BE2C (cell line): ENCODE measurements at regions not wholly inside any gene's neighbourhood (a gene's known extent, or its start where the extent isn't known, plus 50 kb on each side); places are given as distances from the start of the nearest gene placed in this dataset.

Source experiments
- DNase-seq: peaks from one replicate; pipeline ENCODE4 v3.0.0-alpha.2; 2020
- H3K27me3 ChIP-seq: fragments of 250-450 bp; sonication (Bioruptor Pico); 2 replicates; pipeline ENCODE4 v1.5.1; 2020; ENCODE audit warnings: mild to moderate bottlenecking
- H3K36me3 ChIP-seq: fragments of 250-450 bp; sonication (Bioruptor Pico); 2 replicates; pipeline ENCODE4 v1.5.1; 2020; ENCODE audit warnings: mild to moderate bottlenecking
- H3K4me1 ChIP-seq: fragments of 250-450 bp; sonication (Bioruptor Pico); 2 replicates; pipeline ENCODE4 v1.5.1; 2020
- H3K4me3 ChIP-seq: 2 replicates; pipeline ENCODE4 v1.5.1; 2011; ENCODE audit warnings: low read depth, low read length
- H3K9me3 ChIP-seq: fragments of 250-450 bp; sonication (Bioruptor Pico); 2 replicates; pipeline ENCODE4 v1.5.1; 2020
- TF ChIP-seq, protein P1 (sequence below): IDR thresholded peaks from 2 replicates; pipeline ENCODE4 v1.5.1; 2012; ENCODE audit warnings: mild to moderate bottlenecking, low read depth, low read length

DNA sequence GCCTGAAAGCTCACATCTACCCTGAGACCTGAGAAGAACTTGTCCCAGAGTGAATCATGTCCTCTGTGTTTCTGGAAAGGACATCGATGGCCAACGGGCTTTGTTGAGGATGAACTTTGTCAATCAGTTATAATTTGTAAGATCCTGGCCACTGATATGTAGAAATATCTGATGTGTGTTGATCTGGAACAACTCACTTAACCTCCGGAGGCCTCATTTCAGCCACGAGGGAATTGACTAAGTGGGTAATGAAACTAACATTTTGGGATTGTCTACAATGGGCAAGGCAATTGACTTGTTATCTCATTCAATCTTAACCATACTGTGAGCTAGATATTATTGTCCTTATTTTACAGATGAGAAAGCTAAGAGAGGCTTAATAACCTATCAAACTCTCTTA lies 468.1 kb upstream of the NRP1 start:
- H3K9me3 ChIP-seq, result no peaks in the 10 kb centered on the region
- H3K4me1 ChIP-seq, result no peaks in the 10 kb centered on the region
- no peaks in the 10 kb centered on the region for H3K36me3 ChIP-seq
- H3K4me3 ChIP-seq, result no peak overlapping the region
- TF ChIP-seq, protein P1, sequence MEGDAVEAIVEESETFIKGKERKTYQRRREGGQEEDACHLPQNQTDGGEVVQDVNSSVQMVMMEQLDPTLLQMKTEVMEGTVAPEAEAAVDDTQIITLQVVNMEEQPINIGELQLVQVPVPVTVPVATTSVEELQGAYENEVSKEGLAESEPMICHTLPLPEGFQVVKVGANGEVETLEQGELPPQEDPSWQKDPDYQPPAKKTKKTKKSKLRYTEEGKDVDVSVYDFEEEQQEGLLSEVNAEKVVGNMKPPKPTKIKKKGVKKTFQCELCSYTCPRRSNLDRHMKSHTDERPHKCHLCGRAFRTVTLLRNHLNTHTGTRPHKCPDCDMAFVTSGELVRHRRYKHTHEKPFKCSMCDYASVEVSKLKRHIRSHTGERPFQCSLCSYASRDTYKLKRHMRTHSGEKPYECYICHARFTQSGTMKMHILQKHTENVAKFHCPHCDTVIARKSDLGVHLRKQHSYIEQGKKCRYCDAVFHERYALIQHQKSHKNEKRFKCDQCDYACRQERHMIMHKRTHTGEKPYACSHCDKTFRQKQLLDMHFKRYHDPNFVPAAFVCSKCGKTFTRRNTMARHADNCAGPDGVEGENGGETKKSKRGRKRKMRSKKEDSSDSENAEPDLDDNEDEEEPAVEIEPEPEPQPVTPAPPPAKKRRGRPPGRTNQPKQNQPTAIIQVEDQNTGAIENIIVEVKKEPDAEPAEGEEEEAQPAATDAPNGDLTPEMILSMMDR, result no peak
- no peak for DNase-seq
- no peaks in the 10 kb centered on the region for H3K27me3 ChIP-seq

DNA sequence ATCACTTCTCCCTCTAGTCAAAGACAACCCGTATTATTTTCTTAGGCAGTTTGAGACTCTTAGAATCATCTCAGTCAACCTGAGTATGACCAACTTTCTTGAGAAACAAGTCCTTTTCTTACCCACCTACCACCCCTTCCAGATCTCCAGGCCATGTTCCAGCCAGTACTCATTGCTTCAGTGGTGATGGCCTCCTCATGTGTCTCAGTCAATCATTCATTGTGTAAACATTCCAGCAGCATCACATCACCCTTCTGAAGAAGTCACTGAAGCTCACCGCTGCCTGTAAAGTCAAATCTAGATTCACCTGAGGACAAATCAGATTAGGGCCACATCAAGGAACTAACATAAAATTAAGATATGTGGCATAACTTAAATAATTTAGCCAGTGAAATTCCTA lies 467.2 kb upstream of the NRP1 start:
- DNase-seq, result no peak
- no peaks in the 10 kb centered on the region for H3K4me1 ChIP-seq
- TF ChIP-seq, protein P1, result no peak
- H3K4me3 ChIP-seq, result no peak overlapping the region
- H3K36me3 ChIP-seq, result no peaks in the 10 kb centered on the region
- no peaks in the 10 kb centered on the region for H3K9me3 ChIP-seq
- H3K27me3 ChIP-seq, result no peaks in the 10 kb centered on the region

DNA sequence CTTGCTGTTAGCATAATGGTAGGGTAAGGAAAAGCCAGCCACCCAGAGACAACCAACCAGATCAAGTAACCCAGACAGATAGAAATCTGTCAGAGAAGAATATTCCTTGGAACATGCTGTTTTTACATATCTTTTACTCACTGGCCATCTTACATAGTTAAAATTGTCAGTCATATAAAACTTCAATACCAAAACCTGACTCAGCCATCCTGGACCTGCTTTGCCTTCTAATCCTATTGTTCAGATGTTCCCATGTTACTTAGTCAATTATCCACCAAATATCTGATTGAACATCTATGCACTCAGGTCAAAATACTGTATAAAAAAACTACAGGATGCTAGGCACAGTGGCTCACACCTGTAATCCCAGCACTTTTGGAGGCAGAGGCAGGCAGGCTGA lies 466.5 kb upstream of the NRP1 start:
- Histone ChIP-seq H3K4me3 (no peak overlapping the region), H3K27me3 (no peaks in the 10 kb centered on the region), H3K36me3 (no peaks in the 10 kb centered on the region), H3K9me3 (no peaks in the 10 kb centered on the region), H3K4me1 (no peaks in the 10 kb centered on the region)
- DNase-seq, result no peak
- TF ChIP-seq, protein P1, result no peak

DNA sequence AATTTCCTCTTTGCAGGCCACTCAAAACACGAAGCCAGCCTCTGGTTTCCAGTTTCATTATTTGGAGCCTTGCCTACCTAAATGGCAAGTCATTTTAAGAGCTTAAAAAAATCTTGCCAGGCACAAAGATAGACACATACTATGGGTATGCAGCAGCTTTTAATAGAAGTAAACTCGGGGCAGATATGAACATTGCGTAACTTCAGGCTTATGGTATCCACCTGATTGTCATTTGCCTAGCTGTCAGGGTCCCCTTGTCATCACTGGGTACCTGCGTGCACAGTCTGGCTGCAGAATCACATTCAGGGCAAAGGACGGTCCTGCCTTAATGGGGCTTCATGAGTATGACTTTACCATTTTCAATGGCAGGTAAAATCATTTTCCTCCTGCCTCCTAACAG lies 466.1 kb upstream of the NRP1 start:
- Histone ChIP-seq H3K9me3 (no peaks in the 10 kb centered on the region), H3K4me3 (no peak overlapping the region), H3K27me3 (no peaks in the 10 kb centered on the region), H3K4me1 (no peaks in the 10 kb centered on the region), H3K36me3 (no peaks in the 10 kb centered on the region)
- TF ChIP-seq, protein P1, result no peak
- no peak for DNase-seq

DNA sequence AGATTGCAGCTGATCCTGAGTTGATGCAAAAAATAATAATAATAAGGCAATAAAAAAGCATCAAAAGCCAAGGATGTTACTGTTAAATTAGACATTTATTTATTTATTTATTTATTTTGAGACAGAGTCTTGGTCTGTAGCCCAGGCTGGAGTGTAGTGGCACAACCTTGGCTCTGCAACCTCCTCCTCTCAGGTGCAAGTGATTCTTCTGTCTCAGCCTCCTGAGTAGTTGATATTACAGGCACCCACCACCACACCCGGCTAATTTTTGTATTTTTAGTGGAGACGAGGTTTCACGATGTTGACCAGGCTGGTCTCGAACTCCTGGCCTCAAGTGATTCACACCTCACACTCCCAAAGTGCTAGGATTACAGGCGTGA lies 465.5 kb upstream of the NRP1 start:
- TF ChIP-seq, protein P1, result no peak
- no peaks in the 10 kb centered on the region for H3K9me3 ChIP-seq
- no peaks in the 10 kb centered on the region for H3K27me3 ChIP-seq
- DNase-seq, result no peak
- no peaks in the 10 kb centered on the region for H3K4me1 ChIP-seq
- H3K36me3 ChIP-seq, result no peaks in the 10 kb centered on the region
- no peak overlapping the region for H3K4me3 ChIP-seq

DNA sequence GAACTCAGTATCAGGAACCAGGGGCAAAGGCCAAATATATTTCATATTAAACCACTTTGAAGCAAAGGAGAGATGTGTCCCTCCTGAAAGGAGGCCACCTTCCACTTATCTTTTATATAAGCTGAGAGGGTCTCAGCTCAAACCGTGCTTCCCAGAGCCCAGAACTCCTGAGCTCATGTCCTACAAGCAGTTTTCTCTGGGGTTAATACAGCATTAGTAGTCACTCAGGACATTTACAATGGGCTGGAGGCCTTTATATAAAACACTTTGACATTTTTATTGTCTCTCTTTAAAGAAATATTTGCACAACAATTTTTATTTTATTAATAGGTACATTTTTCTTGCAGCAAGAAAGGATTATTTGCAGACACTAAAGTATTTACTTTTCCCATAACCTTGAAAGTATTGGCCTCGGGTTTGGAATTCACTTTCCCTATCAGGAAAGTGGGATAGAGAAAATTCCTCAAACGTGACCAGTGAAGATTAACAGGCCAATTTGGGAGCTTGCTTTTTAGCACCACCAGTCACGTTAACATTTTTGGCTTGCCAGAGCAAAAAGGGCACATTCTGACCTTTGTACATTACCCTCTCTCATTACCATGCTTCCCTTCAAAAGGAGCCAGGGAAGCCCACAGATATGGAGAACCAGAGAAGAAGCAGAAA lies 464.9 kb upstream of the NRP1 start:
- TF ChIP-seq, protein P1, result no peak
- H3K36me3 ChIP-seq, result no peaks in the 10 kb centered on the region
- no peak overlapping the region for H3K4me3 ChIP-seq
- no peaks in the 10 kb centered on the region for H3K27me3 ChIP-seq
- DNase-seq, result no peak
- H3K4me1 ChIP-seq, result no peaks in the 10 kb centered on the region
- H3K9me3 ChIP-seq, result no peaks in the 10 kb centered on the region
